ENCODE measurements at regions not wholly inside any gene's neighbourhood (a gene's known extent, or its start where the extent isn't known, plus 50 kb on each side); places are given as distances from the start of the nearest gene placed in this dataset.

- DNase-seq = no peak
Observed at GRCh38 chr4:142974328-142974727, 128.2 kb upstream of the INPP4B start.

- DNase-seq = no peak
Observed at GRCh38 chr4:142975618-142976017, 129.5 kb upstream of the INPP4B start.

GRCh38 chr4:142976482-142976881 lies 130.4 kb upstream of the INPP4B start:
- DNase-seq = no peak

- DNase-seq = no peak
Observed at GRCh38 chr4:142977182-142977581, 131.1 kb upstream of the INPP4B start.

- DNase-seq = no peak
Observed at GRCh38 chr4:142983065-142983464, 137.0 kb upstream of the INPP4B start.

GRCh38 chr4:142983589-142983988 lies 137.5 kb upstream of the INPP4B start:
- no peak for DNase-seq

GRCh38 chr4:142984871-142985585 lies 138.9 kb upstream of the INPP4B start:
- DNase-seq = no peak

GRCh38 chr4:143016171-143016570 lies 168.5 kb upstream of the USP38 start:
- DNase-seq = no peak

GRCh38 chr4:143017210-143017609 lies 167.5 kb upstream of the USP38 start:
- no peak for DNase-seq

- no peak for DNase-seq
Observed at GRCh38 chr4:143019351-143019750, 165.4 kb upstream of the USP38 start.

- DNase-seq = peak in 1 of 5 donors; percentile 9
Observed at GRCh38 chr4:143021384-143021783, 163.3 kb upstream of the USP38 start.

GRCh38 chr4:143023239-143023918 lies 161.3 kb upstream of the USP38 start:
- DNase-seq = peak in 1 of 5 donors; percentile 12

- peak in 1 of 5 donors; percentile 18 for DNase-seq
Observed at GRCh38 chr4:143025081-143025704, 159.5 kb upstream of the USP38 start.

- DNase-seq = no peak
Observed at GRCh38 chr4:143026459-143027170, 158.1 kb upstream of the USP38 start.

GRCh38 chr4:143035661-143036060 lies 149.1 kb upstream of the USP38 start:
- DNase-seq = no peak

GRCh38 chr4:143036443-143036842 lies 148.3 kb upstream of the USP38 start:
- DNase-seq = no peak

GRCh38 chr4:143046454-143046853 lies 138.3 kb upstream of the USP38 start:
- no peak for DNase-seq

GRCh38 chr4:143046906-143047305 lies 137.8 kb upstream of the USP38 start:
- DNase-seq = no peak

GRCh38 chr4:143054971-143055370 lies 129.7 kb upstream of the USP38 start:
- no peak for DNase-seq

- DNase-seq = no peak
Observed at GRCh38 chr4:143055997-143056396, 128.7 kb upstream of the USP38 start.

GRCh38 chr4:143071351-143071750 lies 113.4 kb upstream of the USP38 start:
- no peak for DNase-seq

GRCh38 chr4:143076723-143077122 lies 108.0 kb upstream of the USP38 start:
- no peak for DNase-seq

- DNase-seq = no peak
Observed at GRCh38 chr4:143082701-143083100, 102.0 kb upstream of the USP38 start.

All from T-helper 1 cell (primary cell).